ENCODE measurements at regions not wholly inside any gene's neighbourhood (a gene's known extent, or its start where the extent isn't known, plus 50 kb on each side); places are given as distances from the start of the nearest gene placed in this dataset.
"Not testable (repeated sequence)": the region's sequence is repeated elsewhere in the genome, so short reads cannot be mapped to it uniquely, and the experiment has no call there.

DNA sequence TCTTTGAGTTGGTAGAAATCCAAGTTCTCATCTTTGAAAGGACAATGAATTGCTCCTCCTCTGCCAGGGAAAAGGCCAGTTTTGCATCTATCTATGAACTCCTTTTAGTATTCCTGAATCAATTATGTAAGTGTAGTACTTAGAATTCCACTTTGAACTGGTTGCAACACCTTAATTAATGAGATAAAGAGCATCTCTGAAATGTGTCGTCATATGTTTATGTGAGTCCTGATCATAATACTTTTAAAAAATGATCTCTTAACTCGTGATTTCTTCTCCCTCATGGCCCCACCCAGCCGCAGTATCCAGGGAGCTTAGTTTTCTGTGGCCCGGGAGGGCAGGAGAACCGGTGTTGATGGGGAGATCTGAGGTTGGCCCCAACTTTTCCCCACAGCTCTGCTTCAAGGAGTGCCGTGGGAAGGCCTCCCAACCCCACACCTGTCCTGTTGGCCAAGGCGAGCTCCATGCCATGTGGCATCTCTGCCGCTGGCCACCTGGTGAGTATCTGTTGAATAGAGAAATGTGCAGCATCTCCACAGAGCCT lies 203.5 kb downstream of the TMEM121 start:
- TF ChIP-seq POLR2AphosphoS5 (IDR thresholded peaks at IDR 0.05; ENCODE audit: borderline replicate concordance, low read depth, low read length); EZH2 (IDR thresholded peaks at IDR 0.05): not testable (repeated sequence)

All from SK-N-MC (cell line).